K562 (cell line): ENCODE measurements at regions not wholly inside any gene's neighbourhood (a gene's known extent, or its start where the extent isn't known, plus 50 kb on each side); places are given as distances from the start of the nearest gene placed in this dataset.

Experiments used
- ATAC-seq: fragments of 200-7000 bp; cut with Tn5 transposase; 3 replicates; pipeline ENCODE4 v1.9.1; 2020; ENCODE audit warnings: moderate library complexity
- BruUV-seq: library from RNA; stranded (reverse); fragments of 400-500 nt; replicated peaks from 2 replicates; lab custom pipeline; 2021; lab: Mats Ljungman, UMichigan
- CTCF ChIA-PET: fragments of 300-600 bp; formaldehyde crosslinking; extraction: SDS; loops from one replicate; lab custom pipeline; 2021; ENCODE audit warnings: low intra/inter-chr PET ratio; lab: Yijun Ruan, JAX
- POLR2A ChIA-PET: fragments of 300-600, 350-650 bp; sonication (Branson Sonifier 250); formaldehyde crosslinking; extraction: SDS; loops from one replicate; lab custom pipeline; 2021; ENCODE audit warnings: antibody characterized with exemption, inconsistent platforms; lab: Yijun Ruan, JAX
- DNase-seq, 4 experiments: peaks; one replicate each; pipeline versions ENCODE4 v3.0.0 to v3.0.0-alpha.2; 2011 to 2018; ENCODE audit warnings: low spot score in 3 of 4, mixed read lengths in 3 of 4; ENCODE audit errors: extremely low read depth in 1 of 4
- FAIRE-seq: peaks from 2 replicates; lab custom pipeline; 2011; peaks lifted over from hg19 to GRCh38; lab: Jason Lieb, UNC
- H2AFZ ChIP-seq: 2 replicates; pipeline ENCODE4 v1.6.0; 2011; ENCODE audit warnings: low read depth, low read length, control low read depth, inconsistent platforms
- H3K27ac ChIP-seq: fragments of 200-600 bp; 3 replicates; pipeline ENCODE4 v1.8.0; 2011; ENCODE audit warnings: low read depth, mild to moderate bottlenecking, control low read depth, inconsistent platforms, low read length, moderate library complexity, mixed read lengths; ENCODE audit errors: extremely low read depth
- H3K27me3 ChIP-seq, 2 experiments: fragments of 300-600 bp in 1 of 2; 2 replicates in 1 of 2; 3 replicates in 1 of 2; pipeline versions ENCODE4 v1.6.0 to v1.8.0; 2011; ENCODE audit warnings: inconsistent platforms in 2 of 2, low read length in 2 of 2, mild to moderate bottlenecking in 1 of 2, mixed read lengths in 1 of 2, moderate library complexity in 1 of 2; ENCODE audit not compliant: control insufficient read depth in 2 of 2, insufficient read depth in 2 of 2
- H3K36me3 ChIP-seq: fragments of 300-600 bp; 3 replicates; pipeline ENCODE4 v1.8.0; 2011; ENCODE audit warnings: mild to moderate bottlenecking, low read length, inconsistent platforms; ENCODE audit not compliant: control insufficient read depth, insufficient read depth
- H3K4me1 ChIP-seq, 2 experiments: fragments of 200-600 bp in 1 of 2; replicated peaks in 1 of 2; 2 replicates in 1 of 2; 3 replicates in 1 of 2; pipeline versions ENCODE4 v1.5.1 to v1.8.0; 2011; ENCODE audit warnings: inconsistent platforms in 2 of 2, low read length in 2 of 2, mild to moderate bottlenecking in 1 of 2, mixed read lengths in 1 of 2, moderate library complexity in 1 of 2; ENCODE audit not compliant: control insufficient read depth in 2 of 2, insufficient read depth in 2 of 2
- H3K4me2 ChIP-seq: 2 replicates; pipeline ENCODE4 v1.6.1; 2011; ENCODE audit warnings: low read length, control low read depth, inconsistent platforms, mixed read lengths; ENCODE audit not compliant: insufficient read depth
- H3K4me3 ChIP-seq: fragments of 200-600 bp; sonication (generic), shearing (Covaris generic); 2 replicates; pipeline ENCODE4 v1.5.1; 2016; ENCODE audit warnings: control low read depth, inconsistent platforms
- H3K79me2 ChIP-seq: fragments of 200-600 bp; 3 replicates; pipeline ENCODE4 v1.8.0; 2011; ENCODE audit warnings: low read length, inconsistent platforms; ENCODE audit not compliant: control insufficient read depth, insufficient read depth
- H3K9ac ChIP-seq, 2 experiments: 2 replicates each; pipeline versions ENCODE4 v1.6.0 to v1.6.1; 2011; ENCODE audit warnings: low read depth in 2 of 2, low read length in 2 of 2, control low read depth in 1 of 2, inconsistent platforms in 1 of 2, mild to moderate bottlenecking in 1 of 2, mixed read lengths in 1 of 2; ENCODE audit not compliant: insufficient read depth in 1 of 2
- H3K9me1 ChIP-seq: one replicate; pipeline ENCODE4 v1.6.0; 2011; ENCODE audit warnings: inconsistent platforms, mild to moderate bottlenecking, low read length, moderate library complexity; ENCODE audit not compliant: control insufficient read depth, insufficient read depth
- H3K9me3 ChIP-seq: replicated peaks from 2 replicates; pipeline ENCODE4 v1.5.1; 2011; ENCODE audit warnings: low read depth, low read length, inconsistent platforms; ENCODE audit not compliant: control insufficient read depth, insufficient read depth
- H4K20me1 ChIP-seq: replicated peaks from 2 replicates; pipeline ENCODE4 v1.6.1; 2011; ENCODE audit warnings: low read length, inconsistent platforms, mixed read lengths; ENCODE audit not compliant: control insufficient read depth, insufficient read depth
- ATF3 ChIP-seq, 2 experiments: fragments of 450-650 bp in 1 of 2; sonication (generic) in 1 of 2; formaldehyde crosslinking in 1 of 2; IDR thresholded peaks in 1 of 2; conservative IDR thresholded peaks in 1 of 2; 2 replicates each; pipeline versions ENCODE4 v1.6.1 to v1.8.1; 2016 to 2023; ENCODE audit warnings: mild to moderate bottlenecking in 2 of 2, moderate library complexity in 2 of 2, inconsistent platforms in 1 of 2, missing genetic modification reagents in 1 of 2
- BCOR ChIP-seq: fragments of 450-650 bp; IDR thresholded peaks from 2 replicates; pipeline ENCODE4 v1.6.1; 2016
- CTCFL ChIP-seq: IDR thresholded peaks from 2 replicates; pipeline ENCODE4 v1.6.1; 2011; ENCODE audit warnings: borderline replicate concordance, low read depth, mild to moderate bottlenecking, moderate library complexity, low read length; ENCODE audit not compliant: insufficient read depth, poor library complexity, severe bottlenecking
- GABPA ChIP-seq: fragments of 200-800 bp; sonication (Bioruptor generic); conservative IDR thresholded peaks from 2 replicates; pipeline ENCODE4 v1.6.1; 2016; ENCODE audit warnings: low read depth, missing genetic modification characterization, missing compliant biosample characterization
- KLF13 ChIP-seq: fragments of 450-650 bp; IDR thresholded peaks from 2 replicates; pipeline ENCODE4 v1.6.1; 2016; ENCODE audit warnings: missing genetic modification characterization, low read depth, mild to moderate bottlenecking, missing compliant biosample characterization, moderate library complexity, borderline replicate concordance
- OTX1 ChIP-seq: fragments of 450-650 bp; formaldehyde crosslinking; IDR thresholded peaks from 2 replicates; pipeline ENCODE4 v1.4.0; 2022; ENCODE audit warnings: mild to moderate bottlenecking
- TFE3 ChIP-seq: fragments of 450-650 bp; formaldehyde crosslinking; IDR thresholded peaks from 2 replicates; pipeline ENCODE4 v1.4.0; 2020; ENCODE audit warnings: mild to moderate bottlenecking, mixed read lengths
- ZBTB2 ChIP-seq: fragments of 450-650 bp; IDR thresholded peaks from 2 replicates; pipeline ENCODE4 v1.6.1; 2016; ENCODE audit warnings: antibody characterized with exemption
- ZBTB34 ChIP-seq: fragments of 250-450 bp; sonication (Bioruptor Pico); IDR thresholded peaks from 2 replicates; pipeline ENCODE4 v1.8.0; 2021; ENCODE audit warnings: mild to moderate bottlenecking, moderate library complexity
- ZFPM2 ChIP-seq: fragments of 250-450 bp; sonication (Bioruptor Pico); IDR thresholded peaks from 2 replicates; pipeline ENCODE4 v1.5.1; 2022; ENCODE audit warnings: mild to moderate bottlenecking
- ZNF584 ChIP-seq: fragments of 200-800 bp; sonication (Bioruptor generic); IDR thresholded peaks from 2 replicates; pipeline ENCODE4 v1.6.1; 2016; ENCODE audit warnings: low read depth, mild to moderate bottlenecking, missing genetic modification characterization, missing compliant biosample characterization
- ZNF655 ChIP-seq: fragments of 250-450 bp; sonication (Bioruptor Pico); IDR thresholded peaks from 2 replicates; pipeline ENCODE4 v1.5.0; 2021
- WGBS: fragments of 100-300 bp; shearing (Covaris generic); methylation state at CpG from one replicate; pipeline ENCODE4 v1.1.6; 2016; ENCODE audit warnings: low coverage, mixed read lengths; ENCODE audit not compliant: insufficient coverage; ENCODE audit errors: missing lambda C conversion rate; 5-methylcytosine and 5-hydroxymethylcytosine counted together
- in situ Hi-C: fragments of 300-500 bp; cut with MboI; formaldehyde crosslinking; loops from 4 replicates; pipeline ENCODE4 v1.15.0; 2018; ENCODE audit warnings: inconsistent platforms, mixed read lengths
- intact Hi-C: fragments of 100-400 bp; cut with micrococcal nuclease; formaldehyde crosslinking; loops from 2 replicates; pipeline ENCODE4 v1.14.2; 2022

- Histone ChIP-seq H3K4me3 (no peak overlapping the region), H3K9me3 (no peaks in the 10 kb centered on the region), H3K4me1 (no peaks in the 10 kb centered on the region), H3K27me3 (no peaks in the 10 kb centered on the region), H3K36me3 (no peaks in the 10 kb centered on the region), H4K20me1 (no peaks in the 10 kb centered on the region), H3K9ac (no peak overlapping the region), H3K9me1 (no peaks in the 10 kb centered on the region), H3K27ac (no peak overlapping the region), H3K4me2 (no peak overlapping the region), H3K79me2 (no peaks in the 10 kb centered on the region), H2AFZ (no peak overlapping the region)
- CTCF ChIA-PET, result no interaction called here
- POLR2A ChIA-PET, result no interaction called here
- 4% methylated on average over 2 of the region's 2 CpGs for WGBS
- DNase-seq (no peak), ATAC-seq (no peak), FAIRE-seq (no peak)
- in situ Hi-C loops (no loop called here), intact Hi-C loops (no loop called here)
- BruUV-seq, result no TSS peak
- TF ChIP-seq ZNF655 (CRISPR knock-in tag) (no peak), CTCFL (no peak), BCOR (no peak), GABPA (tag) (no peak), ZFPM2 (no peak), ZNF584 (CRISPR knock-in tag) (no peak), ZBTB2 (no peak), OTX1 (no peak), ATF3 (IDR thresholded peaks at IDR 0.05) (no peak), ATF3 (CRISPR knock-in tag; conservative IDR thresholded peaks at IDR 0.05) (no peak), TFE3 (CRISPR knock-in tag) (no peak), KLF13 (tag) (no peak), ZBTB34 (CRISPR knock-in tag) (no peak)
Measured at GRCh38 chr2:16375351-16375750, 290.3 kb downstream of the CYRIA start.
